H1 (cell line): ENCODE measurements at regions not wholly inside any gene's neighbourhood (a gene's known extent, or its start where the extent isn't known, plus 50 kb on each side); places are given as distances from the start of the nearest gene placed in this dataset.

Experiments
- CTCF ChIA-PET: fragments of 300-600 bp; sonication (Branson Sonifier 250); formaldehyde crosslinking; loops from one replicate; lab custom pipeline; 2021; ENCODE audit not compliant: partially characterized antibody; lab: Charles Lee
- POLR2A ChIA-PET: fragments of 300-600 bp; sonication (Branson Sonifier 250); formaldehyde crosslinking; loops from one replicate; lab custom pipeline; 2021; ENCODE audit warnings: inconsistent platforms; ENCODE audit not compliant: partially characterized antibody; lab: Charles Lee
- DNase-seq, 2 experiments: peaks; one replicate each; pipeline versions ENCODE4 v3.0.0 to v3.0.0-alpha.2; 2010 to 2022; ENCODE audit warnings: low spot score in 2 of 2, low read depth in 1 of 2, mixed read lengths in 1 of 2
- FAIRE-seq: peaks from 2 replicates; lab custom pipeline; 2011; peaks lifted over from hg19 to GRCh38; lab: Jason Lieb, UNC
- H2AFZ ChIP-seq: 2 replicates; pipeline ENCODE4 v1.8.1; 2012; ENCODE audit warnings: low read length, inconsistent platforms
- H2AK5ac ChIP-seq: 2 replicates; pipeline ENCODE4 v1.6.1; 2013; ENCODE audit warnings: low read depth, low read length
- H2BK120ac ChIP-seq: replicated peaks from 2 replicates; pipeline ENCODE3; 2013; ENCODE audit warnings: low read depth, low read length, inconsistent platforms
- H2BK12ac ChIP-seq: 2 replicates; pipeline ENCODE4 v1.6.1; 2013; ENCODE audit warnings: low read depth, low read length
- H2BK15ac ChIP-seq: 2 replicates; pipeline ENCODE4 v1.6.1; 2013; ENCODE audit warnings: low read length
- H2BK20ac ChIP-seq: 2 replicates; pipeline ENCODE4 v1.6.1; 2013; ENCODE audit warnings: low read length
- H2BK5ac ChIP-seq: 2 replicates; pipeline ENCODE4 v1.6.1; 2013; ENCODE audit warnings: low read depth, low read length
- H3K14ac ChIP-seq: 2 replicates; pipeline ENCODE4 v1.6.1; 2013; ENCODE audit warnings: inconsistent platforms; ENCODE audit not compliant: insufficient read length
- H3K18ac ChIP-seq: 2 replicates; pipeline ENCODE4 v1.6.1; 2013; ENCODE audit warnings: low read length; ENCODE audit errors: extremely low read depth
- H3K23ac ChIP-seq: 2 replicates; pipeline ENCODE4 v1.6.1; 2013; ENCODE audit warnings: inconsistent platforms; ENCODE audit not compliant: insufficient read length
- H3K23me2 ChIP-seq: 2 replicates; pipeline ENCODE4 v1.6.1; 2013; ENCODE audit warnings: low read depth, low read length
- H3K27ac ChIP-seq: 2 replicates; pipeline ENCODE4 v1.6.1; 2011; ENCODE audit warnings: low read depth, low read length, inconsistent platforms
- H3K27me3 ChIP-seq, 4 experiments: replicated peaks in 1 of 4; 1 replicate in 1 of 4; 2 replicates in 3 of 4; pipeline versions ENCODE4 v1.6.1 to v1.8.1; 2011 to 2013; ENCODE audit warnings: low read length in 3 of 4, mild to moderate bottlenecking in 3 of 4, inconsistent platforms in 2 of 4, mixed read lengths in 2 of 4, moderate library complexity in 1 of 4; ENCODE audit not compliant: control insufficient read depth in 3 of 4, insufficient read depth in 3 of 4; ENCODE audit errors: extremely low read depth in 1 of 4
- H3K36me3 ChIP-seq, 4 experiments: 2 replicates each; pipeline versions ENCODE4 v1.6.1 to v1.8.1; 2011 to 2013; ENCODE audit warnings: mild to moderate bottlenecking in 4 of 4, low read length in 3 of 4, moderate library complexity in 2 of 4, control low read depth in 1 of 4, inconsistent platforms in 1 of 4; ENCODE audit not compliant: insufficient read depth in 4 of 4, control insufficient read depth in 2 of 4
- H3K4ac ChIP-seq: replicated peaks from 2 replicates; pipeline ENCODE3; 2013; ENCODE audit warnings: low read length, low read depth, mixed read lengths, inconsistent platforms; ENCODE audit not compliant: insufficient read length
- H3K4me1 ChIP-seq, 4 experiments: replicated peaks in 1 of 4; 1 replicate in 1 of 4; 2 replicates in 3 of 4; pipeline versions ENCODE4 v1.6.1 to v1.8.1; 2011 to 2013; ENCODE audit warnings: low read length in 3 of 4, inconsistent platforms in 2 of 4, mixed read lengths in 1 of 4; ENCODE audit not compliant: insufficient read depth in 4 of 4, control insufficient read depth in 3 of 4
- H3K4me2 ChIP-seq, 2 experiments: 2 replicates each; pipeline versions ENCODE4 v1.6.1 to v1.8.1; 2011 to 2013; ENCODE audit warnings: low read depth in 2 of 2, low read length in 2 of 2, control low read depth in 1 of 2, inconsistent platforms in 1 of 2, mild to moderate bottlenecking in 1 of 2; ENCODE audit not compliant: insufficient read depth in 1 of 2
- H3K4me3 ChIP-seq, 4 experiments: fragments of 200-600, 300-600 bp in 1 of 4; sonication (generic), shearing (Covaris generic), sonication (Bioruptor Twin) in 1 of 4; 2 replicates each; pipeline versions ENCODE4 v1.5.1 to v1.8.1; 2011 to 2016; ENCODE audit warnings: low read length in 4 of 4, low read depth in 3 of 4, control low read depth in 2 of 4, inconsistent platforms in 2 of 4, mild to moderate bottlenecking in 2 of 4, mixed read lengths in 1 of 4, moderate library complexity in 1 of 4; ENCODE audit not compliant: insufficient read depth in 2 of 4; ENCODE audit errors: extremely low read depth in 1 of 4
- H3K56ac ChIP-seq: replicated peaks from 2 replicates; pipeline ENCODE3; 2013; ENCODE audit warnings: low read depth, mild to moderate bottlenecking, mixed read lengths, low read length, inconsistent platforms; ENCODE audit not compliant: insufficient read length
- H3K79me1 ChIP-seq: 2 replicates; pipeline ENCODE4 v1.6.1; 2013; ENCODE audit warnings: low read depth, low read length, control low read depth
- H3K79me2 ChIP-seq, 2 experiments: 2 replicates each; pipeline versions ENCODE4 v1.6.1 to v1.8.1; 2012 to 2013; ENCODE audit warnings: low read length in 2 of 2, mild to moderate bottlenecking in 2 of 2, inconsistent platforms in 1 of 2; ENCODE audit not compliant: insufficient read depth in 2 of 2, control insufficient read depth in 1 of 2
- H3K9ac ChIP-seq, 4 experiments: replicated peaks in 1 of 4; 1 replicate in 1 of 4; 2 replicates in 3 of 4; pipeline versions ENCODE4 v1.6.1 to v1.8.1; 2011 to 2013; ENCODE audit warnings: low read depth in 3 of 4, low read length in 3 of 4, control low read depth in 2 of 4, mild to moderate bottlenecking in 2 of 4, moderate library complexity in 2 of 4, inconsistent platforms in 1 of 4; ENCODE audit errors: extremely low read depth in 1 of 4
- H3K9me3 ChIP-seq, 2 experiments: 2 replicates each; pipeline versions ENCODE4 v1.6.1 to v1.8.1; 2012 to 2013; ENCODE audit warnings: mild to moderate bottlenecking in 2 of 2, moderate library complexity in 2 of 2, control low read depth in 1 of 2, inconsistent platforms in 1 of 2, low read depth in 1 of 2, low read length in 1 of 2, mixed read lengths in 1 of 2; ENCODE audit not compliant: insufficient read depth in 2 of 2
- H4K20me1 ChIP-seq, 2 experiments: replicated peaks in 1 of 2; 2 replicates each; pipeline versions ENCODE3 to v1.8.1; 2011 to 2013; ENCODE audit warnings: inconsistent platforms in 2 of 2, low read length in 2 of 2, mild to moderate bottlenecking in 1 of 2; ENCODE audit not compliant: insufficient read depth in 2 of 2, control insufficient read depth in 1 of 2
- H4K5ac ChIP-seq: 2 replicates; pipeline ENCODE4 v1.6.1; 2013; ENCODE audit warnings: low read length, low read depth, mixed read lengths, inconsistent platforms; ENCODE audit not compliant: insufficient read length
- H4K8ac ChIP-seq: 2 replicates; pipeline ENCODE4 v1.8.0; 2013; ENCODE audit warnings: mild to moderate bottlenecking, moderate library complexity, low read length, inconsistent platforms; ENCODE audit not compliant: insufficient read depth; ENCODE audit errors: extremely low read depth
- H4K91ac ChIP-seq: replicated peaks from 2 replicates; pipeline ENCODE3; 2013; ENCODE audit warnings: low read length, mixed read lengths, inconsistent platforms; ENCODE audit not compliant: insufficient read length
- BACH1 ChIP-seq: IDR thresholded peaks from 2 replicates; pipeline ENCODE4 v1.6.1; 2012; ENCODE audit warnings: low read length, improper control_type of control experiment
- CBX8 ChIP-seq: fragments of 300-800, 300-1000 bp; sonication (generic); IDR thresholded peaks from 2 replicates; pipeline ENCODE4 v1.7.1; 2016; ENCODE audit warnings: low read depth, low read length, borderline replicate concordance
- FOSL1 ChIP-seq: IDR thresholded peaks from 2 replicates; pipeline ENCODE4 v1.6.1; 2011; ENCODE audit warnings: mild to moderate bottlenecking, low read depth, low read length, moderate library complexity; ENCODE audit not compliant: insufficient read depth
- GABPA ChIP-seq: IDR thresholded peaks from 2 replicates; pipeline ENCODE4 v1.6.1; 2011; ENCODE audit warnings: mild to moderate bottlenecking, low read length, moderate library complexity, borderline replicate concordance; ENCODE audit not compliant: insufficient read depth
- TCF12 ChIP-seq: IDR thresholded peaks from 2 replicates; pipeline ENCODE4 v1.6.1; 2011; ENCODE audit warnings: low read depth, mild to moderate bottlenecking, low read length
- WGBS, 2 experiments: shearing (Covaris generic) in 1 of 2; methylation state at CpG; one replicate each; pipeline versions ENCODE4 v1.1.6 to v1.1.7; 2013 to 2015; ENCODE audit warnings: low lambda C conversion rate in 2 of 2, mixed read lengths in 2 of 2, inconsistent platforms in 1 of 2, low coverage in 1 of 2, missing lambda C conversion rate in 1 of 2; ENCODE audit not compliant: insufficient replicate concordance in 2 of 2, insufficient coverage in 1 of 2, insufficient read length in 1 of 2; ENCODE audit errors: extremely low coverage in 1 of 2, missing lambda C conversion rate in 1 of 2; 5-methylcytosine and 5-hydroxymethylcytosine counted together

- H3K4me2 ChIP-seq: no peak overlapping the region
- no peak for FAIRE-seq
- WGBS, 2 experiments: 98% methylated on average over 2 of the region's 2 CpGs; no CpG with 5 or more reads in 1 of the 2 experiments
These were observed 709.3 kb upstream of the KLHL1 start for GRCh38 chr13:70817576-70817975.

More at GRCh38 chr13:70817576-70817975, 709.3 kb upstream of the KLHL1 start:
- Histone ChIP-seq H3K4ac (no peak overlapping the region), H3K79me1 (no peaks in the 10 kb centered on the region), H4K8ac (no peak overlapping the region), H3K4me3 (no peak overlapping the region), H3K18ac (no peak overlapping the region), H3K9me3 (no peaks in the 10 kb centered on the region), H2AFZ (no peak overlapping the region), H2AK5ac (no peak overlapping the region), H4K20me1 (no peaks in the 10 kb centered on the region), H3K14ac (no peak overlapping the region), H3K56ac (no peak overlapping the region), H2BK120ac (no peak overlapping the region), H4K91ac (no peak overlapping the region), H3K27ac (no peak overlapping the region), H3K9ac (no peak overlapping the region), H3K4me1 (no peaks in the 10 kb centered on the region), H2BK15ac (no peak overlapping the region), H3K23ac (no peak overlapping the region), H3K23me2 (no peaks in the 10 kb centered on the region), H2BK12ac (no peak overlapping the region), H3K36me3 (no peaks in the 10 kb centered on the region), H4K5ac (no peak overlapping the region), H3K27me3 (no peaks in the 10 kb centered on the region), H3K79me2 (no peaks in the 10 kb centered on the region), H2BK20ac (no peak overlapping the region), H2BK5ac (no peak overlapping the region)
- ChIA-PET CTCF (interaction anchor here (0.9 to 1.4 kb wide), 2 partner anchors 25 to 34 kb away, joined by 4 to 5 read pairs; no protein-coding TSS in a partner anchor), POLR2A (no interaction called here)
- DNase-seq: no peak
- TF ChIP-seq GABPA: no peak
- no peak for TF ChIP-seq CBX8
- no peak for TF ChIP-seq BACH1
- TF ChIP-seq FOSL1: no peak
- no peak for TF ChIP-seq TCF12
